ENCODE measurements at regions not wholly inside any gene's neighbourhood (a gene's known extent, or its start where the extent isn't known, plus 50 kb on each side); places are given as distances from the start of the nearest gene placed in this dataset.

DNA sequence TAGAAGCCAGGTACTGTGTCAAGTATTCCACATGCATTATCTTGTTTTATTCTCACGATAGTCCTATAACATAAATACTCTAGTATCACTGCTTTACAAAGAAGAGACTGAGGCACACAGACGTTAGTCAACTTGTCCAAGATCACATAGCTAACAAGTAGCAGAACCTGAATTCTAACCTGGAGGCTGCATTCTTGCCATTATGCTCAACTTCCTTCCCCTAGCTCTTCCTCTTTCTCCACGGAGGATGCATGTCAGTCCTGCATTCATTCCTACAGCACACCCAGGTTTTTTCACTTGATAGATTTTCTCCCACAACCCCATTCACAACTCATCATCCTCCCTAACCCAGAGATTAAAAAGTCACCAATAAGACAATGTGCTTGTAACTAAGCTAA lies 388.5 kb upstream of the NFE2L3 start:
- H3K9me3 ChIP-seq, result no peaks in the 10 kb centered on the region
- H3K36me3 ChIP-seq, result no peaks in the 10 kb centered on the region
- TF ChIP-seq, protein P1, sequence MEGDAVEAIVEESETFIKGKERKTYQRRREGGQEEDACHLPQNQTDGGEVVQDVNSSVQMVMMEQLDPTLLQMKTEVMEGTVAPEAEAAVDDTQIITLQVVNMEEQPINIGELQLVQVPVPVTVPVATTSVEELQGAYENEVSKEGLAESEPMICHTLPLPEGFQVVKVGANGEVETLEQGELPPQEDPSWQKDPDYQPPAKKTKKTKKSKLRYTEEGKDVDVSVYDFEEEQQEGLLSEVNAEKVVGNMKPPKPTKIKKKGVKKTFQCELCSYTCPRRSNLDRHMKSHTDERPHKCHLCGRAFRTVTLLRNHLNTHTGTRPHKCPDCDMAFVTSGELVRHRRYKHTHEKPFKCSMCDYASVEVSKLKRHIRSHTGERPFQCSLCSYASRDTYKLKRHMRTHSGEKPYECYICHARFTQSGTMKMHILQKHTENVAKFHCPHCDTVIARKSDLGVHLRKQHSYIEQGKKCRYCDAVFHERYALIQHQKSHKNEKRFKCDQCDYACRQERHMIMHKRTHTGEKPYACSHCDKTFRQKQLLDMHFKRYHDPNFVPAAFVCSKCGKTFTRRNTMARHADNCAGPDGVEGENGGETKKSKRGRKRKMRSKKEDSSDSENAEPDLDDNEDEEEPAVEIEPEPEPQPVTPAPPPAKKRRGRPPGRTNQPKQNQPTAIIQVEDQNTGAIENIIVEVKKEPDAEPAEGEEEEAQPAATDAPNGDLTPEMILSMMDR (IDR thresholded peaks at IDR 0.05), result no peak

DNA sequence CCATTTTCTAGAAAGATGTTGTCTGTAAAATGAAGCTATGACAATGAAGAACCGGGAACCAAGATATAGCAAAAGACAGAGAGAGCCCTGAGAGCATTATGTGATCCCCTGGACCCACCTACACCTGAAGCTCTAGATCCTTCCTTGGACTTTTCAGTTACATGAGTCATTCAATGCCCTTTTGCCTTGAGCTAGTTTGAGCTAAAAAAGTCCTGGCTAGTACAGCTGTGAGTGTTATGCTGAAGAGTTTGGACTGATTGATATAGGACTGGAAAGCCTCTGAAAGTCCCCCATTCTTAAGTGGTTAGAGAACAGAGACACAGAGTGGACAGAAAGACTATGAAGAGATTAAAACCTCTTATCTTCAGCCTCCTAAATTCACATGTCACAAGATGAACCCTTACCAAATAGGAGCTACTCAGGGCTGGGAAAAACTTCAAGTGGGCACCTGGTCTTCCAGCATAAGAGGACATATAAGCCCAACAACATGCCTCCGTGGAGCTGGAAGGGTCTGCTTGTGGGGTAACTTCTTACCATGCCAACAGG lies 386.8 kb upstream of the NFE2L3 start:
- intact Hi-C loops (cut with DNase I; ENCODE audit: low total_unique reads), result no loop called here
- Histone ChIP-seq H3K4me3 (no peak overlapping the region), H3K27me3 (no peaks in the 10 kb centered on the region), H3K27ac (peak overlapping the region; percentile 18 to 20), H3K9me3 (no peaks in the 10 kb centered on the region), H3K4me1 (peaks cover 0 to 15% (median under 1%) of the 10 kb centered on the region in 4 donors), H3K36me3 (no peaks in the 10 kb centered on the region)
- TF ChIP-seq, protein P1 (IDR thresholded peaks at IDR 0.05), result no peak
- no peak for DNase-seq

More for the DNA sequence above, 388.5 kb upstream of the NFE2L3 start:
- Histone ChIP-seq H3K4me3 (no peak overlapping the region), H3K4me1 (peaks cover 0 to 26% (median 5%) of the 10 kb centered on the region in 4 donors), H3K27ac (no peak overlapping the region), H3K27me3 (no peaks in the 10 kb centered on the region)
- no peak for DNase-seq
- intact Hi-C loops (cut with DNase I; ENCODE audit: low total_unique reads), result no loop called here

DNA sequence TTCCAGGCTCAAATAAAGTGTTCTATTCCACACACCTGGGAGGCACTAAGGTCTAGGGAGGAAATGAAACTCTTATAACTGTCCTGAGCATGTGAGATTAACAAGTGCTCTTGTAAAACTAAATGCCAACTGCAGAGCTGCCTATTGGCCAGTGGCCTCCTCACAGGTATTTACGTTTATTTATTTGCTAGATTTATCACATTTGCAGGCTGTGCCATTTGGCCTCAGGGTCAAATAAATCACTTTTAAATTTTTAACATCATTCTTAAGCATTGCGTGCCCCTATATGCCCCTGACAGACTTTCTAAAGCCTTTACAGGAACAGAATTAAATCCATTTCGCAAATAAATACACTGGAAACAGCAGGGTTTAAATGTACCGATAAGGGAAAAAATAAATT lies 381.8 kb upstream of the NFE2L3 start:
- intact Hi-C loops (cut with DNase I; ENCODE audit: low total_unique reads), result no loop called here
- no peaks in the 10 kb centered on the region for H3K9me3 ChIP-seq

DNA sequence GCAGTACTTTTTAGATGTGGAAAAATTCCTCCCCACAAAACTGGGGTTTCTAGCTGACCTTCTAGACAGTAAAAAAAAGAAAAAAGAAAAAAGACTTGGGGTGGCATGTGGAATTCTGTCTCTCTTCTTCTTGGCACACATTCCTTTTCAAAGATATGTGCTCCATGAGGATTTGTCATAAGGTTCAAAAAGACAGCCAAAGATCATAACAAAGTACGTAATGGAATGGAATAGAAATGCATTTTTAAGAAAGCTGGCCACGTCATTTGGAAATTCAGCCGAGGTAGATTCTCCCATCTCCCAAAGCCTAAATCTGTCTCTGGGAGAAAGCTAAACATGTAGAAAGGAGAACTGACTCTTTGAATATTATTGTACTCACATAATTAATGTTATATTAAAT lies 381.3 kb upstream of the NFE2L3 start:
- intact Hi-C loops (cut with DNase I; ENCODE audit: low total_unique reads), result no loop called here
- no peak for DNase-seq
- Histone ChIP-seq H3K4me1 (peaks cover 0 to 30% (median 4%) of the 10 kb centered on the region in 4 donors), H3K4me3 (no peak overlapping the region), H3K27me3 (no peaks in the 10 kb centered on the region), H3K36me3 (no peaks in the 10 kb centered on the region), H3K9me3 (no peaks in the 10 kb centered on the region), H3K27ac (peak overlapping the region; percentile 61 to 67)
- TF ChIP-seq, protein P1 (IDR thresholded peaks at IDR 0.05), result no peak

More for the DNA sequence above, 381.8 kb upstream of the NFE2L3 start:
- Histone ChIP-seq H3K4me3 (no peak overlapping the region), H3K4me1 (peaks cover 0 to 32% (median 4%) of the 10 kb centered on the region in 4 donors), H3K27ac (peak overlapping the region; percentile 61 to 67), H3K36me3 (no peaks in the 10 kb centered on the region), H3K27me3 (no peaks in the 10 kb centered on the region)
- no peak for DNase-seq
- TF ChIP-seq, protein P1 (IDR thresholded peaks at IDR 0.05), result no peak

DNA sequence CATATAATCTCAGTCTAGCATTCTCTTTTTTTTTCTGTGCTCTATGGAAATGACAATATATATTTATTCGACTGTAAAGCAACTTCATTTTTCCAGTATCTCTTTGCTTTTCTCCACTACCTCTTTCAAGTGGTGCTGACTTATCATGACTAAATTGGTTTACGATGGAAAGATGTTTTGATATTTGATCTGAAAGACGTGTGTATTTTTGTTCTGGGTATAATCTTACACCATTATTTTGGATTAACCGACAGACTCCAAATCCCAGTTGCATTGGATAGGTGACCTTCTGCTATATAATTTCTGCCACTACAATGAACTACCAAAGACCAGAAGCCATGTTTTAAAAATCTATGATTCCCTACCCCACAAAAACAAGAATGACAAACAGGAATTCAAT lies 380.5 kb upstream of the NFE2L3 start:
- H3K9me3 ChIP-seq, result no peaks in the 10 kb centered on the region
- H3K27me3 ChIP-seq, result no peaks in the 10 kb centered on the region
- no peak for DNase-seq
- H3K4me3 ChIP-seq, result no peak overlapping the region
- TF ChIP-seq, protein P1 (IDR thresholded peaks at IDR 0.05), result no peak
- no peaks in the 10 kb centered on the region for H3K36me3 ChIP-seq
- peaks cover 0 to 34% (median 4%) of the 10 kb centered on the region in 4 donors for H3K4me1 ChIP-seq
- intact Hi-C loops (cut with DNase I; ENCODE audit: low total_unique reads), result no loop called here
- peak overlapping the region in 1 of 2 donors; percentile 67 for H3K27ac ChIP-seq
